ENCODE measurements at regions not wholly inside any gene's neighbourhood (a gene's known extent, or its start where the extent isn't known, plus 50 kb on each side); places are given as distances from the start of the nearest gene placed in this dataset.

DNA sequence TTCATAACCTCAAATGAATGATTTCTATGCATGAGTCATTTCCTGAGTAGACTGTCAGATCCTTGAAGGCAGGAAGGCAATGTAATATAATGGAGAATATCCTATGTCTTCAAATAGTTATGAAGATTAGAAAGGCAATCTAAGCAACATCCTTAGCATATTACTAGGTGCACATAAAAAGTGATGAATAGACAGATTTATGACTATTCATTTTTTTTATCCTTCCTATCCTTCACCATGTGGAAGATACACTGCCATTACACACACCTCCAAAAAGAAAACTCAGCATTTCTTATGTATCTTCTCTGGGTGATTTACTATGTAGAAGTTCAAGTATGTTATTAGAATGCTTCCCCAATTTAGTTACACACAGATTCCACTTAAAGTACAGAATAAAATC, 126.4 kb upstream of the MAF start:
- Mint-ChIP-seq H3K9me3 (no peaks in the 10 kb centered on the region), H3K27ac (no peak overlapping the region), H3K4me1 (no peaks in the 10 kb centered on the region), H3K27me3 (no peaks in the 10 kb centered on the region), H3K4me3 (no peak overlapping the region), H3K36me3 (ENCODE audit: low read depth) (no peaks in the 10 kb centered on the region)
- POLR2A ChIA-PET = no interaction called here
- CTCF ChIA-PET = no interaction called here
- ATAC-seq (ENCODE audit: low read depth) (no peak), DNase-seq (no peak)
- intact Hi-C loops (cut with micrococcal nuclease) = no loop called here
- TF ChIP-seq, protein P1, sequence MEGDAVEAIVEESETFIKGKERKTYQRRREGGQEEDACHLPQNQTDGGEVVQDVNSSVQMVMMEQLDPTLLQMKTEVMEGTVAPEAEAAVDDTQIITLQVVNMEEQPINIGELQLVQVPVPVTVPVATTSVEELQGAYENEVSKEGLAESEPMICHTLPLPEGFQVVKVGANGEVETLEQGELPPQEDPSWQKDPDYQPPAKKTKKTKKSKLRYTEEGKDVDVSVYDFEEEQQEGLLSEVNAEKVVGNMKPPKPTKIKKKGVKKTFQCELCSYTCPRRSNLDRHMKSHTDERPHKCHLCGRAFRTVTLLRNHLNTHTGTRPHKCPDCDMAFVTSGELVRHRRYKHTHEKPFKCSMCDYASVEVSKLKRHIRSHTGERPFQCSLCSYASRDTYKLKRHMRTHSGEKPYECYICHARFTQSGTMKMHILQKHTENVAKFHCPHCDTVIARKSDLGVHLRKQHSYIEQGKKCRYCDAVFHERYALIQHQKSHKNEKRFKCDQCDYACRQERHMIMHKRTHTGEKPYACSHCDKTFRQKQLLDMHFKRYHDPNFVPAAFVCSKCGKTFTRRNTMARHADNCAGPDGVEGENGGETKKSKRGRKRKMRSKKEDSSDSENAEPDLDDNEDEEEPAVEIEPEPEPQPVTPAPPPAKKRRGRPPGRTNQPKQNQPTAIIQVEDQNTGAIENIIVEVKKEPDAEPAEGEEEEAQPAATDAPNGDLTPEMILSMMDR (IDR thresholded peaks at IDR 0.05) = no peak

DNA sequence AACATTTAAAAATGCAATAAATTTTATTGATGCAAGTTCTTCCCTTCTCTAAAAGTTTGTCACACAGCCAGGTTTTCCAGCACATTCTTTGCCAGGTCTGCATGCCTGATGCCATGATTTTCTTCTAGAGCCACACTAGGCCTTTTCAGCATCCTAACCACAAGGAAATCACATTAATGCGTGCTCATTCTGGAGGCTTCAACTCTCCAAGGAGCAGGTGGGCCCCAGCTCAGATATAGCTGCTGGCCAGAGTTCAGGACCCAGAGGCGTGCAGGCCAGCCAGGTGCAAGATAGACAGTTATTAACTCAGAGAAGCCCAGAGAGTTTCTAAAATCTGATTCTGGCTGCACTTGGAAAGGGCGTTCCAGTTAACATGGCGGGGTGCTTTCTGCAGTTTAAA, 124.5 kb upstream of the MAF start:
- ChIA-PET CTCF (no interaction called here), POLR2A (no interaction called here)
- TF ChIP-seq, protein P1 (IDR thresholded peaks at IDR 0.05) = no peak
- Mint-ChIP-seq H3K27me3 (no peaks in the 10 kb centered on the region), H3K4me1 (no peaks in the 10 kb centered on the region), H3K9me3 (no peaks in the 10 kb centered on the region), H3K4me3 (no peak overlapping the region), H3K36me3 (ENCODE audit: low read depth) (no peaks in the 10 kb centered on the region), H3K27ac (no peak overlapping the region)
- no peak for ATAC-seq (ENCODE audit: low read depth)
- intact Hi-C loops (cut with micrococcal nuclease) = no loop called here
- DNase-seq = no peak

DNA sequence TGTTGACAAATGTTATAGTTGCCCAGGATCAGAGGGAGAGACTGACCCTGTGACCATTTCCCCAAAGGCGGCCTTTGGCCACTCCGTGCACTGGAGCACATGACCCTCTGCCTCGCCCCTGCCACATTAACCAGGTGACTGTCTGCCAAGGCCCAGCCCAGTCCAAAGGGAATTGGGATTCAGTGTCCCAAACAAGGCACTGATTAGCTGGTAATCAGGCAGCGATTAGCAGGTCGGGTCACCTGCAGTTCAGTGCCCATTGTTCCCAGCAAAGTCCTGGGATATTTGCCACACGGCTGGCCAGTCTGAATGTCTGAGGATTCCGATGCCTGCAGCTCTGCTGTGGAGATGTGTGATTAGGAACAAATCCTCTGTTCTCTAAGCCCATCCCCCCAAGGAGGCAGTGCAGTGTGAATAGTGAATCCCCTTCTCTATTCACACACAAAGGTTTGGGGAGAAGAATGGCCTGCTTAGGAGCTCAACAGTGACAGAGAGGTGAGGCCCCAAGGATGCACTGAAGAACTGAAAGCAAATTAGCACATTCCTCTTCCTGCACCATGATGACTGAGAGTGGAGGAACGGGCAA, 123.1 kb upstream of the MAF start:
- H3K36me3 Mint-ChIP-seq (ENCODE audit: low read depth) = no peaks in the 10 kb centered on the region
- H3K27me3 Mint-ChIP-seq = no peaks in the 10 kb centered on the region
- CTCF ChIA-PET = no interaction called here
- TF ChIP-seq, protein P1 (IDR thresholded peaks at IDR 0.05) = no peak
- H3K4me3 Mint-ChIP-seq = no peak overlapping the region
- POLR2A ChIA-PET = no interaction called here
- H3K27ac Mint-ChIP-seq = no peak overlapping the region
- no peaks in the 10 kb centered on the region for H3K9me3 Mint-ChIP-seq
- ATAC-seq (ENCODE audit: low read depth) (no peak), DNase-seq (no peak)
- intact Hi-C loops (cut with micrococcal nuclease) = no loop called here
- H3K4me1 Mint-ChIP-seq = no peaks in the 10 kb centered on the region

DNA sequence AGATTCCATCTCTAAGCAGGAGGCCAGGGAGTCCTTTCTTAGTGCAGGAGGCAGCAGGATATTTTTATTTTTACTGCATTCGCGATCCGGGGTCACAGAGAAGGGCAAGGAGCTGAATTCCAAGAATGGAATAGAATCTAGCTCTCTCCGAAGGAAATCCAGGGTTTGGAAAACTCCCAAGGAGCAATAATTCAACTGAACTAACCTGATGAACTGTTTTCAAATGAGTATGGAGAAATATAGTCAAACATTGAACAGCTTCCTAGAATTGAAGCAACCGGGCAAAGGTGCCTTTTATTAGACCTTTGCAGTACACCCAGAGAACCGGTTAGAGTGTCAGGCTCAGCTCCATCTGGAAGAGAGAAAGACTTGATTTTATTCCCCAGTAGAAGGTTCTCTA, 120.7 kb upstream of the MAF start:
- TF ChIP-seq, protein P1 (IDR thresholded peaks at IDR 0.05) = no peak
- Mint-ChIP-seq H3K9me3 (no peaks in the 10 kb centered on the region), H3K36me3 (ENCODE audit: low read depth) (no peaks in the 10 kb centered on the region), H3K27me3 (peaks cover 2% of the 10 kb centered on the region), H3K4me1 (no peaks in the 10 kb centered on the region), H3K27ac (no peak overlapping the region), H3K4me3 (no peak overlapping the region)
- CTCF ChIA-PET = no interaction called here
- no peak for DNase-seq
- ATAC-seq (ENCODE audit: low read depth) = no peak
- intact Hi-C loops (cut with micrococcal nuclease) = no loop called here
- POLR2A ChIA-PET = no interaction called here

DNA sequence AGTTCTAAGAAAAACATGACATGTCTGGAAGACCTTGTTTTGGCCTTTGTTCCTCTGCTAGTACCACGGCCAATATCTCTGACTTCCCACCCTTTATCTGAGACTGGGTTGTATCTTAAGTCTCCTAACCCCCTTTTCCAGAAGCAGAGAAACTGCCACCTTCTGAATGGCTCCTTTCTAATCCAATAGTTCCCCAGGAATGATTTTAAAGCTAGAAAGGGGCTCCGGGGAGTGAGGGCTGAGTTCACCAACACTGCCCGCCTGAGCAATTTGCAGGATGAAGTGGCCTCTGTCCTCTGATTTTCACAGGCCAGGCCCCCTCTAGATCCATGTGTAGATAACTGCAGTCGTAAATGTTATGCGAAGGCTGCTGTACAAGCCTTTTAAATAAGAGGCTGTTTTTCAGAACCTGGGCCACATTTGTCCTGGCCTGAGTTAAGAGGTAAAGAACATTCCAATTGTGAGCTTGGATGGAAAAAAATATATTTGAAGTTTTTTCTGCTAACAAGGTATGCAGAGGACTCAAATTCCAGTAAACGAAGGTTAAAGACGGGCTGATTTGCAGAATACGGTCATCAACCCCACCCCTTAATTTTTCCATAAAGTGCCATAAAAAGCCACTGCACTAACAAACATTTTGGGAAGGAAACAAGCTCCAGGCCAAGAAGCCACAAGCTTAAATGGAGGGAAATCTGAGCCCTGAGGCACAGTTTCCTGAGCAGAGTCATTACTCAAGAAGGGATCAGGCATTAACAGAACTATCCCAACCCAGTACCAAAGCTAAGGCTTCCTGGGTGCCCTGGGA, 117.0 kb upstream of the MAF start:
- DNase-seq = no peak
- no peak for ATAC-seq (ENCODE audit: low read depth)
- Mint-ChIP-seq H3K4me3 (no peak overlapping the region), H3K4me1 (no peaks in the 10 kb centered on the region), H3K36me3 (ENCODE audit: low read depth) (no peaks in the 10 kb centered on the region), H3K27me3 (peaks cover 2% of the 10 kb centered on the region), H3K27ac (no peak overlapping the region), H3K9me3 (no peaks in the 10 kb centered on the region)
- ChIA-PET POLR2A (no interaction called here), CTCF (interaction anchor here (0.7 kb wide), 1 partner anchor 44 kb away, joined by 3 read pairs; no protein-coding TSS in a partner anchor)
- TF ChIP-seq, protein P1 (IDR thresholded peaks at IDR 0.05) = no peak
- intact Hi-C loops (cut with micrococcal nuclease) = no loop called here
